IMR-90 (cell line): ENCODE measurements at regions not wholly inside any gene's neighbourhood (a gene's known extent, or its start where the extent isn't known, plus 50 kb on each side); places are given as distances from the start of the nearest gene placed in this dataset.
"Not testable (repeated sequence)": the region's sequence is repeated elsewhere in the genome, so short reads cannot be mapped to it uniquely, and the experiment has no call there.

Experiments used
- ATAC-seq: fragments of 200-7000 bp; cut with Tn5 transposase; 2 replicates; pipeline ENCODE4 v1.9.1; 2020; ENCODE audit warnings: low read depth, mild to moderate bottlenecking, moderate library complexity
- BruUV-seq: library from RNA; stranded (reverse); fragments of 400-500 nt; replicated peaks from 2 replicates; lab custom pipeline; 2021; lab: Mats Ljungman, UMichigan
- CTCF ChIA-PET: fragments of 300-600 bp; formaldehyde crosslinking; extraction: SDS; loops from one replicate; lab custom pipeline; 2021; ENCODE audit warnings: antibody characterized with exemption; lab: Yijun Ruan, JAX
- POLR2A ChIA-PET: fragments of 300-600 bp; sonication (Branson Sonifier 250); formaldehyde crosslinking; loops from one replicate; lab custom pipeline; 2022; ENCODE audit warnings: antibody characterized with exemption; ENCODE audit not compliant: unreplicated experiment; lab: Charles Lee
- DNase-seq: peaks from one replicate; pipeline ENCODE4 v3.0.0; 2013
- H2AFZ ChIP-seq: replicated peaks from 2 replicates; pipeline ENCODE3; 2013; ENCODE audit warnings: low read length, mild to moderate bottlenecking; ENCODE audit not compliant: poor library complexity
- H2AK5ac ChIP-seq: 2 replicates; pipeline ENCODE4 v1.6.1; 2013; ENCODE audit warnings: low read depth, low read length, inconsistent platforms
- H2AK9ac ChIP-seq: replicated peaks from 2 replicates; pipeline ENCODE3; 2013; ENCODE audit warnings: mild to moderate bottlenecking, low read depth, low read length, moderate library complexity; ENCODE audit not compliant: poor library complexity
- H2BK120ac ChIP-seq: 2 replicates; pipeline ENCODE4 v1.6.1; 2013; ENCODE audit warnings: low read depth, low read length, inconsistent platforms
- H2BK15ac ChIP-seq: 3 replicates; pipeline ENCODE4 v1.6.1; 2013; ENCODE audit warnings: low read depth, low read length, inconsistent platforms
- H2BK20ac ChIP-seq: 2 replicates; pipeline ENCODE4 v1.6.1; 2013; ENCODE audit warnings: low read depth, mild to moderate bottlenecking, inconsistent platforms, low read length, moderate library complexity
- H2BK5ac ChIP-seq: 2 replicates; pipeline ENCODE4 v1.6.1; 2013; ENCODE audit warnings: mild to moderate bottlenecking, low read depth, low read length, inconsistent platforms; ENCODE audit not compliant: poor library complexity, severe bottlenecking
- H3K14ac ChIP-seq: replicated peaks from 2 replicates; pipeline ENCODE4 v1.6.1; 2013; ENCODE audit warnings: low read depth, low read length, inconsistent platforms
- H3K18ac ChIP-seq: 2 replicates; pipeline ENCODE4 v1.6.1; 2013; ENCODE audit warnings: low read depth, low read length, control low read depth
- H3K23ac ChIP-seq: 2 replicates; pipeline ENCODE4 v1.6.1; 2013; ENCODE audit warnings: low read depth, low read length, inconsistent platforms
- H3K27ac ChIP-seq: 2 replicates; pipeline ENCODE4 v1.5.1; 2013; ENCODE audit warnings: mild to moderate bottlenecking, control low read depth, low read length; ENCODE audit not compliant: insufficient read depth
- H3K27me3 ChIP-seq: 2 replicates; pipeline ENCODE4 v1.6.1; 2013; ENCODE audit warnings: low read length; ENCODE audit not compliant: control insufficient read depth, insufficient read depth
- H3K36me3 ChIP-seq: 2 replicates; pipeline ENCODE4 v1.6.1; 2013; ENCODE audit warnings: low read length, mixed read lengths; ENCODE audit not compliant: control insufficient read depth, insufficient read depth
- H3K4ac ChIP-seq: 2 replicates; pipeline ENCODE4 v1.6.1; 2013; ENCODE audit warnings: low read depth, low read length, inconsistent platforms
- H3K4me1 ChIP-seq: 2 replicates; pipeline ENCODE4 v1.6.1; 2013; ENCODE audit warnings: low read length, mixed read lengths; ENCODE audit not compliant: control insufficient read depth, insufficient read depth
- H3K4me2 ChIP-seq: 2 replicates; pipeline ENCODE4 v1.6.1; 2013; ENCODE audit warnings: low read depth, mild to moderate bottlenecking, control low read depth, low read length, moderate library complexity
- H3K4me3 ChIP-seq: 2 replicates; pipeline ENCODE4 v1.5.1; 2013; ENCODE audit warnings: low read depth, mild to moderate bottlenecking, control low read depth, low read length, moderate library complexity; ENCODE audit not compliant: insufficient read depth
- H3K56ac ChIP-seq: 2 replicates; pipeline ENCODE4 v1.6.1; 2013; ENCODE audit warnings: low read length, inconsistent platforms; ENCODE audit not compliant: insufficient read depth; ENCODE audit errors: extremely low read depth
- H3K79me1 ChIP-seq, 2 experiments: 2 replicates each; pipeline ENCODE4 v1.6.1; 2013; ENCODE audit warnings: low read length in 2 of 2, inconsistent platforms in 1 of 2, low read depth in 1 of 2
- H3K9ac ChIP-seq: 2 replicates; pipeline ENCODE4 v1.6.1; 2013; ENCODE audit warnings: low read depth, low read length, control low read depth
- H3K9me1 ChIP-seq: 2 replicates; pipeline ENCODE4 v1.6.1; 2013; ENCODE audit warnings: low read length, inconsistent platforms; ENCODE audit not compliant: insufficient read depth
- H3K9me3 ChIP-seq: 2 replicates; pipeline ENCODE4 v1.6.1; 2013; ENCODE audit warnings: low read length; ENCODE audit not compliant: control insufficient read depth, insufficient read depth
- H4K20me1 ChIP-seq: 2 replicates; pipeline ENCODE4 v1.6.1; 2013; ENCODE audit warnings: low read length, inconsistent platforms; ENCODE audit not compliant: insufficient read depth
- H4K5ac ChIP-seq: 2 replicates; pipeline ENCODE4 v1.6.1; 2013; ENCODE audit warnings: mild to moderate bottlenecking, low read depth, low read length, control low read depth
- H4K8ac ChIP-seq, 2 experiments: 2 replicates each; pipeline ENCODE4 v1.6.1; 2013; ENCODE audit warnings: low read depth in 2 of 2, low read length in 2 of 2, control low read depth in 1 of 2, inconsistent platforms in 1 of 2
- H4K91ac ChIP-seq: 2 replicates; pipeline ENCODE4 v1.6.1; 2013; ENCODE audit warnings: low read depth, low read length, inconsistent platforms; ENCODE audit not compliant: insufficient read depth
- WGBS, 2 experiments: methylation state at CpG; one replicate each; pipeline versions ENCODE4 v1.1.5 to v1.1.7; 2013; ENCODE audit warnings: missing lambda C conversion rate in 2 of 2; ENCODE audit not compliant: insufficient read length in 1 of 2; ENCODE audit errors: extremely low coverage in 2 of 2; 5-methylcytosine and 5-hydroxymethylcytosine counted together
- dilution Hi-C: fragments of 300-500 bp; cut with HindIII; formaldehyde crosslinking; loops from one replicate; pipeline ENCODE4 v1.14.3; 2018; ENCODE audit warnings: low sequenced_read_pairs; ENCODE audit not compliant: unreplicated experiment
- in situ Hi-C: fragments of 300-500 bp; cut with MboI; formaldehyde crosslinking; loops from 3 replicates; pipeline ENCODE4 v1.14.3; 2019; ENCODE audit warnings: low sequenced_read_pairs, inconsistent platforms, mixed read lengths
- intact Hi-C: fragments of 100-400 bp; cut with micrococcal nuclease; formaldehyde crosslinking; loops from 2 replicates; pipeline ENCODE4 v1.10.0; 2022

GRCh38 chr1:206299942-206300341 lies 96.6 kb downstream of the SRGAP2 start:
- intact Hi-C loops, H2AFZ ChIP-seq, H3K56ac ChIP-seq, H3K4me1 ChIP-seq, POLR2A ChIA-PET, H3K9me1 ChIP-seq, DNase-seq, H3K18ac ChIP-seq, H3K4me2 ChIP-seq, H3K4me3 ChIP-seq, H3K14ac ChIP-seq, H3K27ac ChIP-seq, in situ Hi-C loops, H2BK15ac ChIP-seq, H3K9me3 ChIP-seq, H2AK9ac ChIP-seq, H3K27me3 ChIP-seq, CTCF ChIA-PET, H4K91ac ChIP-seq, H2AK5ac ChIP-seq, H3K4ac ChIP-seq, H3K79me1 ChIP-seq, H3K9ac ChIP-seq, H2BK20ac ChIP-seq, H3K23ac ChIP-seq, H4K5ac ChIP-seq, H4K20me1 ChIP-seq, H3K36me3 ChIP-seq, BruUV-seq, dilution Hi-C loops: not testable (repeated sequence)
- peak; percentile 47 for ATAC-seq
- H2BK5ac ChIP-seq = peak overlapping the region; percentile 39
- peak overlapping the region; percentile 64; the same call in 1 of the 2 replicates for H2BK120ac ChIP-seq
- WGBS, 2 experiments = no CpG with 5 or more reads among the region's 2 CpGs
- 0 out of 4 replicates have a peak overlapping the region, but pooled peaks of 1 of the 2 experiments have one; percentile 65 for H4K8ac ChIP-seq
